Rectal smooth muscle tissue (tissue), 1 donor: ENCODE measurements at regions not wholly inside any gene's neighbourhood (a gene's known extent, or its start where the extent isn't known, plus 50 kb on each side); places are given as distances from the start of the nearest gene placed in this dataset.

Experiments
- H3K27ac ChIP-seq: one replicate; pipeline ENCODE4 v1.7.0; 2013; ENCODE audit warnings: low read depth, low read length, inconsistent platforms
- H3K27me3 ChIP-seq: one replicate; pipeline ENCODE4 v1.7.0; 2013; ENCODE audit warnings: low read length; ENCODE audit not compliant: control insufficient read depth, insufficient read depth
- H3K36me3 ChIP-seq: one replicate; pipeline ENCODE4 v1.7.0; 2013; ENCODE audit warnings: low read length; ENCODE audit not compliant: control insufficient read depth, insufficient read depth
- H3K4me1 ChIP-seq: one replicate; pipeline ENCODE4 v1.7.0; 2013; ENCODE audit warnings: low read length; ENCODE audit not compliant: control insufficient read depth, insufficient read depth
- H3K4me3 ChIP-seq: one replicate; pipeline ENCODE4 v1.7.0; 2013; ENCODE audit warnings: low read length
- H3K9ac ChIP-seq: one replicate; pipeline ENCODE4 v1.7.0; 2013; ENCODE audit warnings: low read length

DNA sequence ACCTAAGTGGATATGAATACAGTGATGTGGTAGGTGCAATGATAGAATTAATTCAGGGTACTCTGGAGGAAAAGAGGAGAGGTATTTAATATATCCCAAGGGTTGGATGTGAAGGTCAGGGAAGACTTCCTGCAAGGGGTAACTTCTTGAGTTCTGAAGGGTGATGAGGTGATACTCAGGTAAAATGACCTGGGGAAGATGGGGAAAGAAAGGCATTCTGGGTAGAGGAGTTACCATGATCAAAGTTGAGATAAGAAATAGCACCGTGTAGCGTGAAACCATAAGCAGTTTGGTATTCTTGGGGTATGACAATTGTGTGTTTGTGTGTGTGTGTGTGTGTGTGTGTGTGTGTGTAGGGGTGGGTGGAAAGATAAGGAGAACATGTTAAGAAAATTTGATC, 270.4 kb upstream of the LCORL start:
- Histone ChIP-seq H3K9ac (no peak overlapping the region), H3K4me3 (no peak overlapping the region), H3K27ac (no peak overlapping the region), H3K4me1 (no peaks in the 10 kb centered on the region), H3K27me3 (no peaks in the 10 kb centered on the region), H3K36me3 (no peaks in the 10 kb centered on the region)

DNA sequence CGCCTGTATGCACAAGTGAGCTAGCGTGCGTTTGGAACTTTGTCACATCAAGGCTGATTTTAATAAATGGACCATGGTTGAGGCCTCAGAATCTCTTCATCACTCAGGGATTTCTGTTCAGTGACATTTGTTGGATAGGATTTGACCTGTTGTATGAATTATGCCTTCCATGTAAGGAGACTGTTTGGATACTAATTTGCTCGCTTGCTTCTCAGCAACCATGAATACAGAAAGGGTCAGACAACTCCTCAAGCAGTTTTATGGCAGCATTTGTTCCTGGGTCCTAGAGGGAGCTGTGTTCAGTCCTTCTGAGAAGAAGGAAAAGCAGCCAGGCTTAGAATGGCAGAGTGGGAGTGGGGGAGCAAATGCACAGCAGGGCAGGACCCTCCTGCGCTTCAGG, 269.7 kb upstream of the LCORL start:
- H3K27ac ChIP-seq, result no peak overlapping the region
- no peaks in the 10 kb centered on the region for H3K4me1 ChIP-seq
- no peaks in the 10 kb centered on the region for H3K36me3 ChIP-seq
- H3K9ac ChIP-seq, result no peak overlapping the region
- H3K4me3 ChIP-seq, result no peak overlapping the region
- no peaks in the 10 kb centered on the region for H3K27me3 ChIP-seq

DNA sequence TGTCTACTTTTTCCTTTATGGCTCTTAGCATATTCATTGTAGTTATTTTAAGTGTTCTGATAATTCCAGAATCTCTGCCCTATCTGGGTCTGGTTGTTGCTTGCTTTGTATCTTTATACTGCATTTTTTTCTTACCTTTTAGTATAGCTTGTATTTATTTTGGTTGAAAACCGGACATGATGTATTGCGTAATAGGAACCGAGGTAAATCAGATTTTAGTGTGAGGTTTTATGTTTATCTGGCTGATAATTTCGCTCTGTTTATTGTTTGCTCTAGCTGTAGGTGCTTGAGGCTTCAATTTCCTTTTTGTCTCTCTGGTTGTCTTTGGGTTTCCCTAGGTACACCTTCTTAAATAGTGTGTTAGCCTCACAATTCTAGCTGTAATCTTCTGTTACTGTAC, 263.8 kb upstream of the LCORL start:
- H3K36me3 ChIP-seq, result no peaks in the 10 kb centered on the region
- H3K27me3 ChIP-seq, result no peaks in the 10 kb centered on the region
- H3K4me1 ChIP-seq, result no peaks in the 10 kb centered on the region
- no peak overlapping the region for H3K27ac ChIP-seq
- H3K4me3 ChIP-seq, result no peak overlapping the region
- no peak overlapping the region for H3K9ac ChIP-seq

DNA sequence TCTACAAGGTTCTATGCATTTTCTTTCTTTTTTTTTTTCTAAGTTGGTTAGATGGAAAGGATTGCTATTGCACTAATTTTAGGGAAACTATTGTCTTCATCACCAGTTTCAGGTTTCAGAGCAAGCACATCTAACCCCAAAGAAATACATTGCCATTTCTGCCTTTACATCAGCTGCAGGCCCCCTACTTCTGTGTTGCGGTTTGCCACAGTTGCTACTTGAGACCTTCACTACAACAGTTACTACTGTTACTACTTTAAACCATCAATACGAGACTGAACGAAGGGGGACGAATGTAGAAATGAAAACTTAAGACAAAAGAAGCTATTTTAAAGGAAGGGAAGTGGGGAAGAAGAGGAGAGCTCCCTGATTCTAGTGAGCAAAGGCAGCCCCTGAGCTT, 256.7 kb upstream of the LCORL start:
- Histone ChIP-seq H3K9ac (no peak overlapping the region), H3K4me3 (no peak overlapping the region), H3K36me3 (no peaks in the 10 kb centered on the region), H3K27me3 (no peaks in the 10 kb centered on the region), H3K27ac (no peak overlapping the region), H3K4me1 (no peaks in the 10 kb centered on the region)

DNA sequence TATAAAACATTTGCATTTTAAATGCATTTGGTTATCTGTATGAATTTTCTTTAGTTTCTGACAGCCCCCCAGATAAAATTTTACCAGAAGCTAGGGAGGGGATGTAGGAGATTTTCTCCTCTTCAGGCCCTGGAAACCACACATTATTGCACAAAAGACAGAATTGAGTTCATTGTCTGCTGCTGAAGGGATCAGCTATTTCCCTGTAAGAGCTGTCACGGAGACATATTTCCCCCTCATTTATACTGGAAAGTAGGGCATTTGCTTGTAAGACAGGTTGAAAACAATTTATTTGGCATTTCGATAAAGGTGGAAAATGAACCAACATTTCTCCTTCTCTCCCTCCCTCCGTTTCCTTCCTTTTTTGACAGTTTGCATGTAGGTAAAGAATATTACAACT, 241.3 kb upstream of the LCORL start:
- Histone ChIP-seq H3K27ac (no peak overlapping the region), H3K9ac (no peak overlapping the region), H3K36me3 (no peaks in the 10 kb centered on the region), H3K4me3 (no peak overlapping the region), H3K4me1 (no peaks in the 10 kb centered on the region), H3K27me3 (no peaks in the 10 kb centered on the region)

DNA sequence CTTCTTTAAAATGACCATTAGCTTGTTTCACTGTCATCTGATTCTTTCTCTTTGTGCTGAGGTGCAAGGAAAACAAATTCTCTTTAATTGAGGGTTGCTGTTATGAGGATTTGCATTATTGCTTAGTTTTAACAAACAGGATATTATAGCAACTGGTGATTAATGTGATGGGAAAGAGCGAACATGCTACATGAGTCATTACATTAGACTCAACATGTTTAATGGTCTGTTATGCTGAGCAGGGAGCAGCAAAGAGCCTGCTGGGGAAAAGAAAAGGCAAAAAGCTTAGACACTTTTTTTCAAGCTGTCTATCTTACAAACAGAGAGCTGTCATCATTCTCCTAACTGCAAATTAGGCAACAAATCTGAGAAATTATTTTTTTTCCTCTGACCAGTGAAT, 230.5 kb upstream of the LCORL start:
- Histone ChIP-seq H3K4me1 (no peaks in the 10 kb centered on the region), H3K27me3 (no peaks in the 10 kb centered on the region), H3K36me3 (no peaks in the 10 kb centered on the region), H3K27ac (no peak overlapping the region), H3K4me3 (no peak overlapping the region), H3K9ac (no peak overlapping the region)

DNA sequence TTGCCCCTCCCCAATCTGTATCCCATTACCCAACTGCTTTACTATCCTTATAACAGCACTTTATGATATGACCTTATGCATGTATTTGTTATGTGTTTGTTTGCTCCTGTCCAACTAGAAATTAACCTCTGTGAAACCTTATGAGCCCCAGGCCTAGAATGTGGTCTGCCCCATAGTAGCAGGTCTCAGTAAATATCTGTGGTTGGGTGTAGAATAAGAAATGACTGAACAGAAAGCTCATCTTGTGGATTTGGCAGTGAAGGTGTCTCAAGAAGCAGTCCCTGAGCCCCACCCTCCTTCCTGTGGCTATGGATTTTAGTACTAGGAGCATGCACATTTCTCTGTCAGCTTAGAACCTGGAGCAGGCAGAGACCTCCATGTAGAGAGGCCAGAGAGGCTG, 229.0 kb upstream of the LCORL start:
- Histone ChIP-seq H3K9ac (no peak overlapping the region), H3K4me3 (no peak overlapping the region), H3K36me3 (no peaks in the 10 kb centered on the region), H3K27ac (no peak overlapping the region), H3K27me3 (no peaks in the 10 kb centered on the region), H3K4me1 (no peaks in the 10 kb centered on the region)

DNA sequence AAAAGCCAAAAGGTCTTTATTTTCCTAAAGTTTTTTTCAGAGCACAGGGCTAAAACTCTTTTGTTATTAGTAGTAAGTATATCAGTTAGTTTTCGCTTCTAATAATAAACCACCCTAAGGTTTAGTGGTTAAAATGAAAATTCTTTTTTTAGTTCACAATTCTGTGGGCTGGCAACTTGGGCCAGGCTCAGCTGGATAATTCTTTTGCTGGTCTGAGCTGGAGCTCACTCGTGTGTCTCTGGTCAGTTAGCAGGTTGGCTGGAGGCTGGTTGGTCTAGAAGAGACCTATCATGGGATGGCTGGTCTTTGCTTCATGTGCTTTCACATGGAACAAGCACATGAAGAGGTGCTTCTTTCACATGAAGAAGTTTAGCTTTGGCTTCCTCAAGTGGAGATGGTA, 227.1 kb upstream of the LCORL start:
- H3K4me1 ChIP-seq, result no peaks in the 10 kb centered on the region
- no peaks in the 10 kb centered on the region for H3K27me3 ChIP-seq
- H3K27ac ChIP-seq, result no peak overlapping the region
- H3K9ac ChIP-seq, result no peak overlapping the region
- H3K36me3 ChIP-seq, result no peaks in the 10 kb centered on the region
- no peak overlapping the region for H3K4me3 ChIP-seq

DNA sequence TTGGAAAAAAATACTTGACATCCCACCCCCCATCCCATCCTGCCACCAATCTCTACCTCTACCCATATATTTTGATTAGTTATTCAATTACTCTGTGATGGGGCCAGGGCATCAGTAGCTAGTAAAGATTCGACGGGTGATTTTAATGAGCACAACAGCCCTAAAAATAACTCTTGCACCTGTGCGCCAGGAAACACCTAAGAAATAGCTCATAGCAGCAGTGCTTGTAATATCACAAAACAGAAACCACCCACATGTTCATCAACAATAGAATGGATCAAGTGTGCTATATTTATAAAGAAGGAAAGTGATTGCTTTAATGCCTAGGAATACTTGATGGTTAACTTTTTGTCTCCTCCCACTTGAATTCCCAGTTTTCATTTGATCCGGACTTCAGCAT, 225.6 kb upstream of the LCORL start:
- no peak overlapping the region for H3K4me3 ChIP-seq
- H3K36me3 ChIP-seq, result no peaks in the 10 kb centered on the region
- H3K9ac ChIP-seq, result no peak overlapping the region
- no peaks in the 10 kb centered on the region for H3K4me1 ChIP-seq
- no peak overlapping the region for H3K27ac ChIP-seq
- H3K27me3 ChIP-seq, result no peaks in the 10 kb centered on the region

DNA sequence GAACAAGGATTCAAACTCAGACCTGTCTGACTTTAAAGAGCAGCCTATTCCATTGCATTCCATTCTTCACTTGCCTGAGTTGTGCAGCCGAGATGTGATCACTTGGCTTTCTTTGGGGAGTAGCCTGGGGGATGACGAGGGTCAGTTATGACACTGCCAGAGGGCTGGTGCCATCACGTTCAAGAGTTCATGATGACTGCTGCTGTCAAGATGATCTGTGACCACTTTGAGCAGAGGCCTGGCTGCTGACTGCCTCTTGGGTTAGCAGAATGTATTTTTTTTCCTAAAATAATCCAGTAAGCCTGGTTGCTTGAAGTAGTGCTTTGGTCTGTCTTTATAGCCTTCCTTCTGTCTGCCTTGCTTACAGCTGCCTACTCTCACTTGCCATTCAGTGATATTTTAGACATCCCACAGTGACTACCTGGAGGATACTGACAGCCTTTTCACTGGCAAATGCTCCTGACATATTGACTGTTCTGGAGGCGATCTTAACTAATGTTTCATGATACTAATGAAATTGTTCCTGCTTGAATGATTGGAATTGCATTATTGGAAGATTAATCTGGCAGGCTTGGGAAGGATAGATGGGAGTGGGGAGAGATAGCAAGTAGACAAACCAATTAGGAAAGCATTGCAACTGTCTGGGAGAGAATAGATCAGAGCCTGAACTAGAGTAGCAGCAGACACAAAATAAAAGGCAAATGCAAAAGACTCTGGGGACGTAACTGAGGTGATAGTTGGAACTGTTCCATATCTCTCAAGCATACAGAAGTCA, 221.6 kb upstream of the LCORL start:
- Histone ChIP-seq H3K27ac (no peak overlapping the region), H3K9ac (no peak overlapping the region), H3K36me3 (no peaks in the 10 kb centered on the region), H3K4me1 (no peaks in the 10 kb centered on the region), H3K4me3 (no peak overlapping the region), H3K27me3 (no peaks in the 10 kb centered on the region)

DNA sequence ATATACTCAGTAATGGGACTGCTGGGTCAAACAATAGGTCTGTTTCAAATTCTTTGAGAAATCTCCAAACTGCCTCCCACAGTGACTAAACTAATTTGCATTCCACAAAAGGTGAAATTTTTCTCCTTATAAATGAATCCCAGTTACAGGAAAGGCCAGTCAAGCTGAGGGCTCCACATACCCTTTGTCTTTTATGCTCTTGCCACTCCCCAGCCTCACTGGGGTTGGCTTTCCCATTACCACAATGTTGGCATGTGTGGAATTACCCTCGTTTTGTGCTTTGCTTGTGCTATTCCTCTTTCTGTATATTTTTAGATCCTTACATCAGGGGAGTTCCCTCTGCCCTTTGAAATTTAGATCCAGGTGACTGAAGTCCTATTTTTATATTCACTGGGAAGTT, 220.2 kb upstream of the LCORL start:
- H3K27ac ChIP-seq, result no peak overlapping the region
- H3K4me3 ChIP-seq, result no peak overlapping the region
- no peak overlapping the region for H3K9ac ChIP-seq
- no peaks in the 10 kb centered on the region for H3K36me3 ChIP-seq
- no peaks in the 10 kb centered on the region for H3K27me3 ChIP-seq
- H3K4me1 ChIP-seq, result no peaks in the 10 kb centered on the region

DNA sequence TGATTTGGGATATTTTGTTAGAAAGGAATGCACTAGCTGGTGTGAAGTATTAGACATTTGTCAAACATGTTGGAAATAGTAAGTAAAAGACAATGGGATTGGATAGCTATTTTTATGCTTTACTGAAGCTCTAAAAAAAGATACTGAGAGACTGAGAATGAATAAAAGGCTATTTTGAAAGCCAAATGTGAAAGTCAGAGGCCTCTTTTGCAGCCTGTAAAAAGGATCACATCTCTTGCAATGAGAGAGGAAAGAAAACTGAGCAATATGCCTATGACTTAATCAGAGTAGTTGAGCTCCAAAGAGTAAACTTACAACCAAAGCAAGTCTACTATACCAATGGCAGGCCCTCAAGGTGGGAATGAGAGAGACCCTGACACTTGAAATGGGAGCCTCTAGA, 212.6 kb upstream of the LCORL start:
- Histone ChIP-seq H3K36me3 (no peaks in the 10 kb centered on the region), H3K27me3 (no peaks in the 10 kb centered on the region), H3K4me1 (no peaks in the 10 kb centered on the region), H3K4me3 (no peak overlapping the region), H3K27ac (no peak overlapping the region), H3K9ac (no peak overlapping the region)

DNA sequence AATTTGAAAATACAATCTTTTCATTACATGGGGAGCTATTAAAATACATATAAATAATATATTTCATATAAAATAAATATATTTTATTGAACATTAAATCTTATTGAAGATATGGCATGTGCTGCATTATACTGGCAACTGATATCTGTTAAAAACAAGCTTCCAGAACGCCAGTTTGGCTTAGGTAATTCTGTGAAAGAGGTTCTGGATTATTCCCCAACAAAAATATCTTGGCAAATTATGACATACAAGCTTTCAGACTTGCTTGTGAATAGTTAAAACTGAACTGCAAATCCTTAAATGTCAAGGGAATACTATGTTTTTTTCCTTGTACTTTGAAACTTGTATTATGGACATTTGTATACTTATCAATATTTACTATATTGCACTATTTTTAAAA, 210.2 kb upstream of the LCORL start:
- Histone ChIP-seq H3K9ac (no peak overlapping the region), H3K4me1 (no peaks in the 10 kb centered on the region), H3K36me3 (no peaks in the 10 kb centered on the region), H3K27ac (no peak overlapping the region), H3K27me3 (no peaks in the 10 kb centered on the region), H3K4me3 (no peak overlapping the region)
